SK-N-SH treated with all-trans-retinoic acid at 6 μM for 48 hours (cell line): ENCODE measurements at regions not wholly inside any gene's neighbourhood (a gene's known extent, or its start where the extent isn't known, plus 50 kb on each side); places are given as distances from the start of the nearest gene placed in this dataset.

Experiments used
- ARNTL ChIP-seq: fragments of 450-650 bp; formaldehyde crosslinking; IDR thresholded peaks from 2 replicates; pipeline ENCODE4 v1.5.0; 2020; ENCODE audit warnings: low read depth, mild to moderate bottlenecking, moderate library complexity, borderline replicate concordance
- GLIS3 ChIP-seq: fragments of 250-450 bp; sonication (Bioruptor Pico); IDR thresholded peaks from 2 replicates; pipeline ENCODE4 v1.5.0; 2020; ENCODE audit warnings: mild to moderate bottlenecking, moderate library complexity
- ISL1 ChIP-seq: fragments of 250-450 bp; sonication (Bioruptor Pico); IDR thresholded peaks from 2 replicates; pipeline ENCODE4 v2.1.2; 2022; ENCODE audit warnings: mild to moderate bottlenecking, moderate library complexity
- OSR1 ChIP-seq: fragments of 250-450 bp; sonication (Bioruptor Pico); IDR thresholded peaks from 2 replicates; pipeline ENCODE4 v1.8.0; 2022; ENCODE audit warnings: moderate library complexity, mild to moderate bottlenecking, inconsistent platforms
- RARB ChIP-seq: fragments of 250-450 bp; sonication (Bioruptor Pico); IDR thresholded peaks from 2 replicates; pipeline ENCODE4 v1.8.0; 2021; ENCODE audit warnings: mild to moderate bottlenecking, moderate library complexity
- ZFP3 ChIP-seq: fragments of 250-450 bp; sonication (Bioruptor Pico); IDR thresholded peaks from 2 replicates; pipeline ENCODE4 v1.5.0; 2020; ENCODE audit warnings: mild to moderate bottlenecking, moderate library complexity
- ZFP30 ChIP-seq: fragments of 450-650 bp; formaldehyde crosslinking; IDR thresholded peaks from 2 replicates; pipeline ENCODE4 v1.5.0; 2022; ENCODE audit warnings: mild to moderate bottlenecking, moderate library complexity
- ZNF70 ChIP-seq: fragments of 450-650 bp; formaldehyde crosslinking; IDR thresholded peaks from 2 replicates; pipeline ENCODE4 v1.5.0; 2020; ENCODE audit warnings: mild to moderate bottlenecking, moderate library complexity
- TF ChIP-seq, protein P1 (sequence below): fragments of 250-450 bp; sonication (Bioruptor Pico); IDR thresholded peaks from 2 replicates; pipeline ENCODE4 v1.8.0; 2020; ENCODE audit warnings: mild to moderate bottlenecking, moderate library complexity, borderline replicate concordance
- TF ChIP-seq, protein P2 (sequence below): fragments of 250-450 bp; sonication (Bioruptor Pico); IDR thresholded peaks from 2 replicates; pipeline ENCODE4 v1.5.1; 2021; ENCODE audit warnings: mild to moderate bottlenecking, moderate library complexity
- TF ChIP-seq, protein P3 (sequence below): fragments of 250-450 bp; sonication (Bioruptor Pico); IDR thresholded peaks from 2 replicates; pipeline ENCODE4 v1.5.0; 2020; ENCODE audit warnings: mild to moderate bottlenecking, moderate library complexity

DNA sequence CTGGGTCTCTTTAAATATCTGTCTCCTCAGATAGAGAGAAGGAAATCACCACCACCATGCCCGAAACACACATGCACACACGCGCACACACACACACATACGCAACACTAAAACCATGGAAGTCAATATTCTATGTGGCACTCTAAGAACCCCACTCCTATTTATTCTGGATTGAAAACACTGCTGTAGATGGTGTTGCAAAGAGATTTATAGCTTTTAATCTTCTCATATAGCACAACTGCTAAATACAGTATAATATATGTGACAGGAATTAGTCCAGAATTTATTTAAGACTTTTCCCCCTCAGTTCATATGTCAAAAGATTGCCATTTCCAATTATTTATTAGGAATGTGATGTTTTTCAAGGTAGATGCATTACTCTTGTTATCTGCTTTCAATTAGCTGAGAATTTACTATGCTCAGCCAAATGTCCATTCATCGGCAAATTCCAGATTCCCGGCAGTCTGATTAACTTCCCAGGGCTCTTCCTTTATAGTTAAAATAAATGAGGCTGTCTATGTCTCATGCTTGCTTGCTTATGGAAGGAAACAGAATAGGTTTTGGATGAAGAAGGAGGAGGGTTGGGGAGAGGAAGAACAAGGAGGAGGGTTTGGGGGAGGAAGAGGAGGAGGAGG, 115.4 kb upstream of the NDP start:
- TF ChIP-seq RARB (CRISPR knock-in tag) (peak; percentile 29; the same call in 1 of the 2 replicates), ARNTL (no peak), ISL1 (CRISPR knock-in tag) (no peak; the same call in 1 of the 2 replicates), OSR1 (CRISPR knock-in tag) (no peak), GLIS3 (CRISPR knock-in tag) (no peak), ZFP3 (no peak), ZFP30 (CRISPR knock-in tag) (no peak), ZNF70 (CRISPR knock-in tag) (no peak)
- TF ChIP-seq, protein P1, sequence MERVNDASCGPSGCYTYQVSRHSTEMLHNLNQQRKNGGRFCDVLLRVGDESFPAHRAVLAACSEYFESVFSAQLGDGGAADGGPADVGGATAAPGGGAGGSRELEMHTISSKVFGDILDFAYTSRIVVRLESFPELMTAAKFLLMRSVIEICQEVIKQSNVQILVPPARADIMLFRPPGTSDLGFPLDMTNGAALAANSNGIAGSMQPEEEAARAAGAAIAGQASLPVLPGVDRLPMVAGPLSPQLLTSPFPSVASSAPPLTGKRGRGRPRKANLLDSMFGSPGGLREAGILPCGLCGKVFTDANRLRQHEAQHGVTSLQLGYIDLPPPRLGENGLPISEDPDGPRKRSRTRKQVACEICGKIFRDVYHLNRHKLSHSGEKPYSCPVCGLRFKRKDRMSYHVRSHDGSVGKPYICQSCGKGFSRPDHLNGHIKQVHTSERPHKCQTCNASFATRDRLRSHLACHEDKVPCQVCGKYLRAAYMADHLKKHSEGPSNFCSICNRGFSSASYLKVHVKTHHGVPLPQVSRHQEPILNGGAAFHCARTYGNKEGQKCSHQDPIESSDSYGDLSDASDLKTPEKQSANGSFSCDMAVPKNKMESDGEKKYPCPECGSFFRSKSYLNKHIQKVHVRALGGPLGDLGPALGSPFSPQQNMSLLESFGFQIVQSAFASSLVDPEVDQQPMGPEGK (CRISPR knock-in tag): no peak
- TF ChIP-seq, protein P2, sequence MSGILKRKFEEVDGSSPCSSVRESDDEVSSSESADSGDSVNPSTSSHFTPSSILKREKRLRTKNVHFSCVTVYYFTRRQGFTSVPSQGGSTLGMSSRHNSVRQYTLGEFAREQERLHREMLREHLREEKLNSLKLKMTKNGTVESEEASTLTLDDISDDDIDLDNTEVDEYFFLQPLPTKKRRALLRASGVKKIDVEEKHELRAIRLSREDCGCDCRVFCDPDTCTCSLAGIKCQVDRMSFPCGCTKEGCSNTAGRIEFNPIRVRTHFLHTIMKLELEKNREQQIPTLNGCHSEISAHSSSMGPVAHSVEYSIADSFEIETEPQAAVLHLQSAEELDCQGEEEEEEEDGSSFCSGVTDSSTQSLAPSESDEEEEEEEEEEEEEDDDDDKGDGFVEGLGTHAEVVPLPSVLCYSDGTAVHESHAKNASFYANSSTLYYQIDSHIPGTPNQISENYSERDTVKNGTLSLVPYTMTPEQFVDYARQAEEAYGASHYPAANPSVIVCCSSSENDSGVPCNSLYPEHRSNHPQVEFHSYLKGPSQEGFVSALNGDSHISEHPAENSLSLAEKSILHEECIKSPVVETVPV (CRISPR knock-in tag): no peak
- TF ChIP-seq, protein P3, sequence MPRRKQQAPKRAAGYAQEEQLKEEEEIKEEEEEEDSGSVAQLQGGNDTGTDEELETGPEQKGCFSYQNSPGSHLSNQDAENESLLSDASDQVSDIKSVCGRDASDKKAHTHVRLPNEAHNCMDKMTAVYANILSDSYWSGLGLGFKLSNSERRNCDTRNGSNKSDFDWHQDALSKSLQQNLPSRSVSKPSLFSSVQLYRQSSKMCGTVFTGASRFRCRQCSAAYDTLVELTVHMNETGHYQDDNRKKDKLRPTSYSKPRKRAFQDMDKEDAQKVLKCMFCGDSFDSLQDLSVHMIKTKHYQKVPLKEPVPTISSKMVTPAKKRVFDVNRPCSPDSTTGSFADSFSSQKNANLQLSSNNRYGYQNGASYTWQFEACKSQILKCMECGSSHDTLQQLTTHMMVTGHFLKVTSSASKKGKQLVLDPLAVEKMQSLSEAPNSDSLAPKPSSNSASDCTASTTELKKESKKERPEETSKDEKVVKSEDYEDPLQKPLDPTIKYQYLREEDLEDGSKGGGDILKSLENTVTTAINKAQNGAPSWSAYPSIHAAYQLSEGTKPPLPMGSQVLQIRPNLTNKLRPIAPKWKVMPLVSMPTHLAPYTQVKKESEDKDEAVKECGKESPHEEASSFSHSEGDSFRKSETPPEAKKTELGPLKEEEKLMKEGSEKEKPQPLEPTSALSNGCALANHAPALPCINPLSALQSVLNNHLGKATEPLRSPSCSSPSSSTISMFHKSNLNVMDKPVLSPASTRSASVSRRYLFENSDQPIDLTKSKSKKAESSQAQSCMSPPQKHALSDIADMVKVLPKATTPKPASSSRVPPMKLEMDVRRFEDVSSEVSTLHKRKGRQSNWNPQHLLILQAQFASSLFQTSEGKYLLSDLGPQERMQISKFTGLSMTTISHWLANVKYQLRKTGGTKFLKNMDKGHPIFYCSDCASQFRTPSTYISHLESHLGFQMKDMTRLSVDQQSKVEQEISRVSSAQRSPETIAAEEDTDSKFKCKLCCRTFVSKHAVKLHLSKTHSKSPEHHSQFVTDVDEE (CRISPR knock-in tag): no peak
